Caki2 (cell line): ENCODE measurements at regions not wholly inside any gene's neighbourhood (a gene's known extent, or its start where the extent isn't known, plus 50 kb on each side); places are given as distances from the start of the nearest gene placed in this dataset.
"Not testable (repeated sequence)": the region's sequence is repeated elsewhere in the genome, so short reads cannot be mapped to it uniquely, and the experiment has no call there.

Experiments
- DNase-seq: peaks from one replicate; pipeline ENCODE4 v3.0.0-alpha.2; 2015; ENCODE audit warnings: low read depth
- in situ Hi-C: cut with HindIII; loops from 2 replicates; pipeline ENCODE4 v1.10.0; 2016; ENCODE audit warnings: low sequenced_read_pairs, low pct_unique_long_range_greater_than_20kb, mixed read lengths

GRCh38 chr4:33709247-33709646 lies 2535.1 kb downstream of the ARAP2 start:
- peak; percentile 67 for DNase-seq
- in situ Hi-C loops = no loop called here

GRCh38 chr4:33711826-33712225 lies 2532.5 kb downstream of the ARAP2 start:
- in situ Hi-C loops = no loop called here
- DNase-seq = no peak

- in situ Hi-C loops = no loop called here
- no peak for DNase-seq
These were observed 2529.3 kb downstream of the ARAP2 start for GRCh38 chr4:33714971-33715370.

GRCh38 chr4:33715841-33716395 lies 2528.4 kb downstream of the ARAP2 start:
- in situ Hi-C loops = no loop called here
- DNase-seq = peak; percentile 65

GRCh38 chr4:33722254-33722653 lies 2522.1 kb downstream of the ARAP2 start:
- in situ Hi-C loops = no loop called here
- no peak for DNase-seq

- in situ Hi-C loops = no loop called here
- DNase-seq = no peak
These were observed 2521.4 kb downstream of the ARAP2 start for GRCh38 chr4:33722800-33723516.

- no peak for DNase-seq
- in situ Hi-C loops = no loop called here
These were observed 2519.6 kb downstream of the ARAP2 start for GRCh38 chr4:33724685-33725084.

- DNase-seq = no peak
- in situ Hi-C loops = no loop called here
These were observed 2518.5 kb downstream of the ARAP2 start for GRCh38 chr4:33725861-33726260.

GRCh38 chr4:33737726-33738125 lies 2506.6 kb downstream of the ARAP2 start:
- no peak for DNase-seq
- in situ Hi-C loops = no loop called here

- DNase-seq = no peak
- in situ Hi-C loops = no loop called here
These were observed 2504.3 kb downstream of the ARAP2 start for GRCh38 chr4:33739884-33740632.

- in situ Hi-C loops, DNase-seq: not testable (repeated sequence)
These were observed 2503.4 kb downstream of the ARAP2 start for GRCh38 chr4:33740871-33741270.

GRCh38 chr4:33746979-33747378 lies 2497.3 kb downstream of the ARAP2 start:
- no peak for DNase-seq
- in situ Hi-C loops = no loop called here

GRCh38 chr4:33751050-33751449 lies 2493.3 kb downstream of the ARAP2 start:
- in situ Hi-C loops = no loop called here
- no peak for DNase-seq

GRCh38 chr4:33772582-33772981 lies 2471.7 kb downstream of the ARAP2 start:
- DNase-seq = no peak
- in situ Hi-C loops = no loop called here

- no peak for DNase-seq
- in situ Hi-C loops = no loop called here
These were observed 2463.1 kb downstream of the ARAP2 start for GRCh38 chr4:33780952-33781791.

- no peak for DNase-seq
- in situ Hi-C loops = no loop called here
These were observed 2458.5 kb downstream of the ARAP2 start for GRCh38 chr4:33785843-33786242.

GRCh38 chr4:33802578-33802977 lies 2441.7 kb downstream of the ARAP2 start:
- DNase-seq = no peak
- in situ Hi-C loops = no loop called here

- no peak for DNase-seq
- in situ Hi-C loops = no loop called here
These were observed 2418.6 kb downstream of the ARAP2 start for GRCh38 chr4:33825685-33826084.

- DNase-seq, in situ Hi-C loops: not testable (repeated sequence)
These were observed 2415.0 kb downstream of the ARAP2 start for GRCh38 chr4:33829356-33829755.
